ENCODE measurements at regions not wholly inside any gene's neighbourhood (a gene's known extent, or its start where the extent isn't known, plus 50 kb on each side); places are given as distances from the start of the nearest gene placed in this dataset.

GRCh38 chr2:23326330-23326729 is 58.6 kb upstream of the KLHL29 start:
- intact Hi-C loops (cut with micrococcal nuclease; ENCODE audit: unreplicated experiment) (no loop called here), in situ Hi-C loops (cut with HindIII; ENCODE audit: low pct_unique_long_range_greater_than_20kb, low sequenced_read_pairs) (no loop called here)
- H3K4me3 ChIP-seq (ENCODE audit: low read depth in 2 of 2, low read length in 2 of 2) = no peak overlapping the region
- no peaks in the 10 kb centered on the region for H3K4me1 ChIP-seq (ENCODE audit: control insufficient read depth, insufficient read depth, low read length)
- ChIA-PET POLR2A (no interaction called here), CTCF (no interaction called here)
- ATAC-seq = no peak
- no peak for DNase-seq (ENCODE audit: low read depth, low spot score)
- peaks cover 22% of the 10 kb centered on the region for H3K27me3 ChIP-seq (ENCODE audit: control insufficient read depth, insufficient read depth, low read length)
- BruUV-seq (replicated peaks) = no TSS peak
- H3K9me3 ChIP-seq (ENCODE audit: control insufficient read depth, insufficient read depth, low read depth, low read length) = no peaks in the 10 kb centered on the region
- TF ChIP-seq SIN3A (IDR thresholded peaks at IDR 0.05; ENCODE audit: borderline replicate concordance, insufficient read depth, low read depth, low read length) (no peak), TCF7L2 (IDR thresholded peaks at IDR 0.05; ENCODE audit: low read depth, low read length) (no peak), POLR2AphosphoS5 (IDR thresholded peaks at IDR 0.05; ENCODE audit: low read depth, low read length) (no peak), REST (IDR thresholded peaks at IDR 0.05; ENCODE audit: insufficient read depth in 1 of 2, low read depth in 2 of 2, low read length in 1 of 2) (no peak), CTCF (IDR thresholded peaks at IDR 0.05) (no peak)
- no peak overlapping the region for H3K27ac ChIP-seq (ENCODE audit: low read length)
- no peaks in the 10 kb centered on the region for H3K36me3 ChIP-seq (ENCODE audit: control insufficient read depth, insufficient read depth, low read length)

- peaks cover 21% of the 10 kb centered on the region for H3K27me3 ChIP-seq (ENCODE audit: control insufficient read depth, insufficient read depth, low read length)
- ATAC-seq = no peak
- H3K4me3 ChIP-seq (ENCODE audit: low read depth in 2 of 2, low read length in 2 of 2) = no peak overlapping the region
- H3K27ac ChIP-seq (ENCODE audit: low read length) = no peak overlapping the region
- intact Hi-C loops (cut with micrococcal nuclease; ENCODE audit: unreplicated experiment) (no loop called here), in situ Hi-C loops (cut with HindIII; ENCODE audit: low pct_unique_long_range_greater_than_20kb, low sequenced_read_pairs) (no loop called here)
- no peak for TF ChIP-seq REST (IDR thresholded peaks at IDR 0.05; ENCODE audit: insufficient read depth in 1 of 2, low read depth in 2 of 2, low read length in 1 of 2)
- no peak for TF ChIP-seq CTCF (IDR thresholded peaks at IDR 0.05)
- no peak for TF ChIP-seq TCF7L2 (IDR thresholded peaks at IDR 0.05; ENCODE audit: low read depth, low read length)
- no peak for TF ChIP-seq POLR2AphosphoS5 (IDR thresholded peaks at IDR 0.05; ENCODE audit: low read depth, low read length)
- TF ChIP-seq SIN3A (IDR thresholded peaks at IDR 0.05; ENCODE audit: borderline replicate concordance, insufficient read depth, low read depth, low read length) = no peak
- H3K9me3 ChIP-seq (ENCODE audit: control insufficient read depth, insufficient read depth, low read depth, low read length) = no peaks in the 10 kb centered on the region
- no peaks in the 10 kb centered on the region for H3K36me3 ChIP-seq (ENCODE audit: control insufficient read depth, insufficient read depth, low read length)
- POLR2A ChIA-PET = no interaction called here
- no peaks in the 10 kb centered on the region for H3K4me1 ChIP-seq (ENCODE audit: control insufficient read depth, insufficient read depth, low read length)
- CTCF ChIA-PET = no interaction called here
- no TSS peak for BruUV-seq (replicated peaks)
- no peak for DNase-seq (ENCODE audit: low read depth, low spot score)
Measured at GRCh38 chr2:23327416-23327815, 57.6 kb upstream of the KLHL29 start.

Data from Panc1 (cell line).